C4-2B (cell line): ENCODE measurements at regions not wholly inside any gene's neighbourhood (a gene's known extent, or its start where the extent isn't known, plus 50 kb on each side); places are given as distances from the start of the nearest gene placed in this dataset.

Experiments
- H3K27ac ChIP-seq: fragments of 450-650 bp; 2 replicates; pipeline ENCODE4 v1.5.1; 2017
- CTCF ChIP-seq: fragments of 450-650 bp; conservative IDR thresholded peaks from 2 replicates; pipeline ENCODE4 v1.5.1; 2017; ENCODE audit warnings: mild to moderate bottlenecking
- ZFX ChIP-seq: fragments of 450-650 bp; IDR thresholded peaks from 2 replicates; pipeline ENCODE4 v1.6.1; 2017

GRCh38 chr10:30778769-30779168 lies 149.2 kb upstream of the LYZL2 start:
- TF ChIP-seq CTCF (no peak), ZFX (no peak)
- no peak overlapping the region for H3K27ac ChIP-seq

GRCh38 chr10:30775779-30776591 lies 146.4 kb upstream of the LYZL2 start:
- H3K27ac ChIP-seq: no peak overlapping the region
- TF ChIP-seq ZFX: no peak
- TF ChIP-seq CTCF: no peak

- no peak overlapping the region for H3K27ac ChIP-seq
- TF ChIP-seq ZFX (no peak), CTCF (no peak)
Observed at GRCh38 chr10:30774261-30774660, 144.7 kb upstream of the LYZL2 start.

DNA sequence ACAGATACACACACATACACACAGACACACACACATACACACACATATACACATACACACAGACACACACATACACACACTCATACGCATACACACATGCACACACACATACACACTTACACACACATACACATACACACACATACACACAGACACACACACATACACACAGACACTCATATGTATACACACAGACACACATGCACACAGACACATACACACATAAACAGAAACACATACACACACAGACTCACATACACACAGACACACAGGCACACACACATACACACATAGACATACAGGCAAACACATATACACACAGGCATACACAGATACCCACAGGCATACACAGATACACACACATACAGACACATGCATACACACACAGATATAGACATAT lies 143.9 kb upstream of the LYZL2 start:
- no peak overlapping the region for H3K27ac ChIP-seq
- no peak for TF ChIP-seq CTCF
- TF ChIP-seq ZFX: no peak

DNA sequence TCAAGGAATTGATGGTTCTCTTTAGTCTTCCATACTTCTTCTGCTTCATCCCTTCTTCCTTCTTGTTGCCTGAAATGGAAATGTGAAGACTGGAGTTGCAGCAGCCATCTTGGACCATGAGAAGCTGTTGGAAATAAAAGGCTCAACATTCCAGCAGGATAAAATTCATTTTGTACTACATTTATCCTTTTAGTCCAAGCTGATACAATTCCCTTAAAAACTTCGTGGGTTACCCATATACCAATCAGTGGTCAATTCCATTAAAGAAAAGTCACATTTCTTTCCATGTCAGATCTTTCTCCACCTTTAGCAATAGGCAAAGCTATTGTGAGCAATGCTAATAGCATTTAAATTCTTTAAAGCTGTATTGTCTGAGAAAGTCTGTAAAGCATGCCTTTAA lies 141.3 kb upstream of the LYZL2 start:
- TF ChIP-seq CTCF: no peak
- no peak for TF ChIP-seq ZFX
- no peak overlapping the region for H3K27ac ChIP-seq

DNA sequence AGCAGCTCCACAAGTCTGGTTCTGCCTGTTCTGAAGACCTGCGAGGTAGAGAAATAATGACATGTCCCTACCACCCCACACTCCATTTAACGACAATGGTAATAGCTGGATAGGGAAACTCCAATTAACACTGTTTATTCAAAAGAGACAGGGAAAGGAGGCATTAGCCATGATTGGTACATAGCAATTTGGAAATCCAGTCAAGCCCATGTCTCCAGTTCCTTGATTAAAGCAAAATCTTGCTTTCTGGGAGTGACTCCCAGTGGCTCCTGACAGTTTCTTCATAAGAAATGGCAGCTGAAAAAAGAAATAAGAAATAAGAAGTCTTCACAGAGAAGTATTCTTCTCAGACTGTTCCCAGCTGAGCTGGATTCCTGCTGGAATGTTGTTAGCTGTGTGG lies 140.7 kb upstream of the LYZL2 start:
- H3K27ac ChIP-seq: no peak overlapping the region
- no peak for TF ChIP-seq CTCF
- no peak for TF ChIP-seq ZFX

- no peak overlapping the region for H3K27ac ChIP-seq
- TF ChIP-seq CTCF: no peak
- TF ChIP-seq ZFX: no peak
Observed at GRCh38 chr10:30769361-30769760, 139.8 kb upstream of the LYZL2 start.
